OCI-M2 (cell line): ENCODE measurements at regions not wholly inside any gene's neighbourhood (a gene's known extent, or its start where the extent isn't known, plus 50 kb on each side); places are given as distances from the start of the nearest gene placed in this dataset.
"Not testable (repeated sequence)": the region's sequence is repeated elsewhere in the genome, so short reads cannot be mapped to it uniquely, and the experiment has no call there.

Source experiments
- DNase-seq: peaks from one replicate; lab custom pipeline; 2025; ENCODE audit not compliant: unreplicated experiment; lab: John Stamatoyannopoulos, UW

DNA sequence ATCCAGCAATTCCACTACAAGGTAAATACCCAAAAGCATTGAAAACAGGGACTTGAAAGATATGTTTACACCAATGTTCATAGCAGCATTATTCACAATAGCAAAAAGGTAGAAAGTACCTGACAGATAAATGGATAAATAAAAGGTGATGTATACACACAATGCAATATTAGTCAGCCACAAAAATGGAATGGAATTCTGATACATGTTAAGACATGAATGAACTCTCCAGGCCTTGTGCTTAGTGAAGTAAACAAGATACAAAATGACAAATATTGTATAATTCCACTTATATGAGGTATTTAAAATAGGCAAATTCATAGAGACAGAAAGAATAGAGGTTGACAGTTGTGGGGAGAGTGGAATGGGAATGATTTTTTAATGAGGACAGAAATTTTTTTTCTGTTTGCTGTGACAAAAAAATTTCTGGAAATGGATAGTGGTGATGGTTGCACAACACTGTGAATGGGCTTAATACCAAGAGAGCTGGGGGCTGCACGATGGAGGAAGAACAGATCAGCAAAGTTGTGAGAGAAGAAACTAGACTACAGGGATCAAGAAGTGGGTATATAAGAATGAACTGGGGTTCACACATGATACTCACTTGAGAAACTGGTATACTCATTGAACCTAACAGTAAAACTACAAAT lies 137.2 kb downstream of the MZT1 start:
- no peak for DNase-seq

DNA sequence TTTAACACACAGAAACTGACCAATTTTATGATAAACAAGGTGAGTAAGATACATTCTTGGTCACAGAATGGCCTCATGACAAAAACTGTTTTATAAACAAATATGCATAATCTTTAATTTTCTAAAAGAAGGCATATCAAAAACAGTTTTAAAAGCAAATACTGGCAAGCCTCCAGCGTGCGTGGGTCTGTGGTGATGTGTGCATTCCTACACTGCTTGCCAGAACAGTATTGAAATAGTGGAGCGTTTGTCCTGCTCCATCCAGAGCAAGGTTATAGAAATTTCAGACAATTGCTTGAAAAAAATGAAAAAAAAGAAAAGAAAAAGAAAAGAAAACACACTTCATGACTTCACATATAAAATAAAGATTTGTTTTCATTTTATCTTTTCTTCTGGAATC lies 140.9 kb downstream of the MZT1 start:
- DNase-seq = no peak

DNA sequence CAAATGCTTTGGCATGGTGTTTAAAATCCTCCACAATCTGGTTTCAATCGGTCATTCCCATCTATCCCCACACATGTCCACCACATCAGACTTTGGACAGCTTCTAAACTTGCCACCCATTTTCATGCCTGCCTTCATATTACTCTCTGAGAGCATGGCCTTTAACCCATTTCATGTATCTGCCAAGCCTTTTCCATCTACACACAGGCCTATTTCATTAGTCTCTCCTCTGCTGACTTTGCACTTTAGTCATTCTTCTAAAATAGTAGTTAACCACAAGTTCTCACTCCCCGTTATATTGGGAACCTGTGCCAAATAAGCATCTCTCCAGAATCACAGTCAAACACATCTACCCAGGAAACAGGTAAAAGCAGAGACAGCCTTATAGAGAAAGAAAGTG lies 142.2 kb downstream of the MZT1 start:
- DNase-seq = no peak

DNA sequence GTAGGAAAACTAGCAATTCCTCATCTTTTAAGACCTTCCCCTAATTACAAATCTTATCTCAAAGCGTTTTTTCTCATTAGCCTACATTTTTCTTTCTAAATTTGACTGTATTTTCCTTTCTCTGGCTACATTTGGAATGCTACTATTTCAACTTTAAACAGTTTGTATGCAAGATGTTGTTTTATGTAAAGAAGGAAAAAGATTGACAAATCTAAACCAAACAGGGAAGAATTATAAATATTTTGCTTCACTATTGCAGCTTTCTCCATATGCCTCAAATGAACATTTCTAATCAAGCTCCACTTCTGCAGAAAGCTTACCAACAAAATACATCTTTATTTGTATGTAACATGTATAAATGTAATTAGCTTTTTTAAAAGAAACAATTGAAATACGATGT lies 156.2 kb downstream of the MZT1 start:
- DNase-seq = no peak

DNA sequence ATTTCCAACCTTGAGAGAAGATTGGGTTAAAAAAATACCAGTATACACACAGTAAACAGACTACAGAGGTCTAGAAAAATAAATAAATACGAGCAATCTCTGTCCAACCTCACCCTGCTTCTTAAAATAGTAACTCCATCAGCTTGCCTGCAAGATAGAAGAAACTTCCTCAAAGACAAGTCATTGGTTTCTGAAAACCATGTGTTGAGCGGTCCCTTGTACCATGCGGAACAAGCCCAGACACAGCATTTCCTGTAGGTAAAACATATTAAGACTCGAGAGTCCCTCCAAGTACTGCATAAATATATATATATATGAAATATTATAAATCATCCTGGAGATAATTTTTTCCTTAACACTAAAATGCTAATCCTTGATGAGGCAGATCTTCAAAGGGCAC lies 157.4 kb downstream of the MZT1 start:
- DNase-seq = no peak

DNA sequence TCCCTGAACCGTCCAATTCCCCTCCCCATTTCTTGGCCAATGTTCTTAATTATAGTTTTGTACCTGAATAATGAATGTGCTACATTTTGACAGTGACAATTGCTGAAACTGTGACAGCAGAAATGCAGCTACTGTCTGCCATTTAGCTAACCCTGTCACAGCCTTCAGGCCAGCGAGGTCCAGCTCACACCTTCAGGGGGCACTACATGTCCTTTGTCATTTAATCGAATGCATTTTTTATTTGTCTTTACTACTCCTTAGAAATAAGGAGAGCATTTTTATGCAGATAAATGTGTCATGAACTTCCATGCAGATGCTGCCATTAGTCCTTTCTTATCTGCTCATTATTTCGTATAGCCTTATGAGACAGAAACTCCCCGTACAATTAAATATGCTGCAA lies 159.9 kb downstream of the MZT1 start:
- DNase-seq = no peak

DNA sequence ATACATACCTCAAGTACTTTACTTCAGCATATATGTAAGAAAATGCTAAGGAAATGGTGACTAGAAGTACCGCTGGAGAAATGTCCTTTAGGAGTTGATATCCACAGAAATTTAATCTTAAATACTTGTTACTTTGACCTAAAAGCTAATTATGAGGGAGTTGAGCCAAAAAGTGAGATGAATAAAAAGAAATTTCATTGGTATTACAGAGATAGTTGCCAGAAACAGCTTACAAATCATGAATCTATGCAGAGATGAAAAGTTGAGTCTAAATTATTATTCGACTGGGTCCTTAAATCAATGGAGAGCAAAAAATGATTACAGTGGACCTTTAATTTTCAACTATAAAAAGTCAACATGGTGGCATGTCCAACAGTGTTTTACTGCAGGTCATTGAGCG lies 160.9 kb downstream of the MZT1 start:
- no peak for DNase-seq

DNA sequence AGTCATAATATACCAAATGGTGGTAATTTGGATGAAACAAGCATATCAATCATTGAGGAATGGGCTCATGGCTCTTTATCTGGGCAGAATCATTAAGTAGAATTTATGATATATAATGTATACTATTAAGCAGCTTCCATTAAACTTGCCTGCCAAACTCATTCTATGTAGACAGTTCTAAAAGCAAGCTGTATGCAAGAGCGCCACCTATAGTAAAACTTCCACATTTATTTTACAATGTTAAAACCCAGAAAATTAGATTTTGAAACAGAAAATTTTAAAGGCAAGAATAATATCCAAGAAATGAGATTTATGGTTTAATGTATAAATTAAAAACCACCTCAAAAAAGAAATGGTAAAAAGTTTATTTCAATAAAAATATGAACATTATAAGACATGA lies 161.5 kb downstream of the MZT1 start:
- DNase-seq = no peak

DNA sequence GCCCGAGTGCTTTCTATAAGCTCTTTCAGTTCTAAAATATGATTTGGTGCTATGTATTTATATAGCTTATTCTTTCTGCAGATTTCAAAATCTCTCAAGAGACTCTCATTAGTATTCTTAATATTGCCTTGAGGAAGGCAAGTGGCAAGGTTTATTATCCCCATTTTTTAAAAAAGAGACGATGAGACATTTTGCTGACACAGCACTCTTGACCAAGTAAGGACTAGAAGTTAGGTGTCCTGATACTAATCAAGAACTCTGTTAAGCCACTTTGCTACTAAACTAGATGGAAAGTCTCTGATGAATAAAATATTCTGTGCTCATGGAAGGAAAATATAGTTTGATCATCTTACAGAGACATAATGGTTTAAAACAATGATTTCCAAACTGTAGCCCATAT lies 164.7 kb downstream of the MZT1 start:
- DNase-seq = no peak

DNA sequence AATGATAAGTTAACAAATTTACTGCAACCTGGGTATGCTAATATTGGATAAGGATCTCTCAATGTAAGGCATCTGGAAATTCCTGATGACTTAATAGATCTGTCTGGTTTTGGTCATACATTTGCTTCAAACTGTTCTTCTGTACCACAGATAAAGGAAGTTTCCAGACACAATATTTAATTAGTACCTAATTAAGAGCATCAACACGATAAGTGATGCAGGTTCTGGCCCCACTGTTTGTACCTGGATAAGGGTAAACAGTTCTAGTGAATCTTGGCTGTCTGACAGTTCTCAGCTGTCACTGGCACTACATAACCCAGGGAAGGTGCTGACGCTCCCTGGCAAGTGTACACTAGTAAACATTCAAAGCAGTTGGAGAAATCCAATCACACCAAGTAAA lies 165.6 kb downstream of the MZT1 start:
- DNase-seq = no peak

DNA sequence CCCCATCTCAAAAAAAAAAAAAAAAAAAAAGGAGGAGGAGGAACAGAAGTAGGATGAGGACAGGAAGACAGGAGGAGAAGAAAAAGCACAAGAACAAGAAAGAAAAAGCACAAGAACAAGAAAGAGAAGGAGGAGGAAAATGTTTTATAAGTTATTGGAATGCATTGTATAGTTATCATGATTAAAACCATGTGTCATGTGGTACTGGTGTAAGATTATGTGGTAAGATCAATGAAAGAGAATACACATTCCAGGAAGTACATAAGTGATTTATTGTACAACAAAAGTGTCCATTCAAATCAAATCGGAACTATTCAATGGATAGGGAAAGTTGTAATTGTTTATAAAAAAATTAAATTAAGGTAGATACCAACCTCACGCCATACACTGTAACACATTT lies 167.7 kb downstream of the MZT1 start:
- DNase-seq = no peak

DNA sequence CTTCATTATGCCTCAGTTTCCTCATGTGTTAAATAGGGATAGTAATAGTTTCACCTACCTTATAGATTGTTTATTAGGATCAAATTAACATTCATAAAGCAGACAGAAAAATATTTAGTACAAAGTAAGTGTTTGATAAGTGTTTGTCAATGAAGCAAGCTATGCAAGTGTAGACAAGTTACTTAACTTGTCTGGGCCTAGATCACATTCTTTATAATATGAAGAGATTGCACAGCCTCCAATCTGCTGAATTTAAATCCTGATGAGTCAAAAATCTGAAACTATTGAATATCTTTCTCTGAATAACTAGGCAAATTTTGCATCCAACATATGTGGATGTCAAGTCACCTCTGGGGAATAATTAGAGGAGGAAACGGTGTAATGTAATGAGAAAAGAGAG lies 170.5 kb downstream of the MZT1 start:
- no peak for DNase-seq

DNA sequence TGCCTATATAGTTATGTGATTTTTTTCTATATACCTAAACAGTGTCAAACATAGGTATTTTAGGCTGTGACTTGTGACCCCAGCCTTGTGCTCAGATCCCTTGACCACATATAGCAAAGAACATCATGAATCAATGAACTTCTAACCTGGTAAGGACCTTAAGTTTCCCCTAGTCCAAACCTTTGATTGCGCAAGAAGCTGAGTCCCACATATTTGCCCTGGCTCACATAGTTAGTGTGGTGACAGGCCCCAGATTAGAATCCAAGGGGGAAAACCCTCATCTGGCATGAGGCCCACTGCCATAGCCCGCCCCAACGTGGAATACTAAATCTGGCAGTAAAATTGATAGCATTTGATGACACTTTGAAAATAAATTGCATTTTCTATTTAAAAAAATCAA lies 171.8 kb downstream of the MZT1 start:
- DNase-seq = no peak

DNA sequence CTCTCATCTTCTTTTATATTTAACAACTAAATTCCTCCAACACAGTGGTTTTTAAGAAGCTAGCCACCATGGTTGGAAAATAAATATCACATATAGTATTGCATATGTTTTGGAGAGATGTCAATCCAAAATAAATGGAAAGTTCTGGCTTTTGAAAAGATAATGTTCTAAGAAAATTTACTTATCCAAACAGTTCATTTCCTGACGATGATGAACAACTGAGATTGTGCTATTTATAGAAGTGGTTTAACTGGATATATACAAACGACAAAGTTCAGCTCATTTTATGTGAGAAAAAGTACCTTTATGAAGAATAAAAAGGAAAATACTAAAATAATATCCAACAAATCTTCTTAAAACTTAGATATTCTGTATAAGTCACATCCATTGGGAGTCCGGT lies 174.7 kb downstream of the MZT1 start:
- no peak for DNase-seq

DNA sequence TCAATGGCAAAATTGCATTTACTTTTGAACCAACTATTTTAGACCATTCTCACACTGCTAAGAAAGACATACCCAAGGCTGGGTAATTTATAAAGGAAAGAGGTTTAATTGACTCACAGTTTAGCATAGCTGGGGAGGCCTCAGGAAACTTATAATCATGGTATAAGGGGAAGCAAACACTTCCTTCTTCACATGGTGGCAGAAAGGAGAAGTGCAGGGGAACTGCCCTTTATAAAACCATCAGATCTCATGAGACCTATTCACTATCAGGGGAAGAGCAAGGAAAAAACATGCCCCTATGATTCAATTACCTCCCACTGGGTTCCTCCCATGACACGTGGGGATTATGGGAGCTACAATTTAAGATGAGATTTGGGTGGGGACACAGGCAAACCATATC lies 181.5 kb downstream of the MZT1 start:
- DNase-seq = not testable (repeated sequence)

DNA sequence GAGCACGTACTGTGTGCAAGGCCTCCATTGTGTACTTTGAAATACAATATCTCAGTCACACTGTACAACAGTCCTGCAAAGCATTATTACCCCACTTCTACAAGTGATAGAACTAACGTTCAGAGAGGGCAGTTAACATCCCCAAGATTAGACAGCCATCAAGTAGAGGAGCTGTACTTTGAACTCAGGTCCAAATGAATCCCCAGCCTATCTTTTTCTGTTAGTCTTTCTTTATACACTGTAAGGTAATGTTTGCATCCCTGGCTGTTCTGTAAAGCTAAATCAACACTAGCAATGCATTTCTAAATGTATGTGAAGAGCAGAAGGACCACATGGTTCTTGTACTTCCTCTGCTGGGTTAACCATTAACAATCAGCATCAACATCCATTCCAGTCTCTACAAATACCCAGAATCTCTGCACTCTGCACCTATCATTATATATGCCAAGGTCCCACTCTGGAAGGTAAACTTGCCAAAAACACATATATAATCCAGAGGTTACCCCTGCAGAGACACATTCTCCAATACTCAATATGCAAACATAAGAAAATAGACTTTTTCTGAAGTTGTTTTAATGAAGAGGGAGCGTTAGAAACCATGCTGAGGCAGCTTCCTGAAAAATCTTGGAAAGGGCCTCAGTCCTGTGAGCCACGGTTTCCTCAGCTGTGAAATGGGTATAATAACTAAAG lies 182.3 kb downstream of the MZT1 start:
- DNase-seq = no peak

DNA sequence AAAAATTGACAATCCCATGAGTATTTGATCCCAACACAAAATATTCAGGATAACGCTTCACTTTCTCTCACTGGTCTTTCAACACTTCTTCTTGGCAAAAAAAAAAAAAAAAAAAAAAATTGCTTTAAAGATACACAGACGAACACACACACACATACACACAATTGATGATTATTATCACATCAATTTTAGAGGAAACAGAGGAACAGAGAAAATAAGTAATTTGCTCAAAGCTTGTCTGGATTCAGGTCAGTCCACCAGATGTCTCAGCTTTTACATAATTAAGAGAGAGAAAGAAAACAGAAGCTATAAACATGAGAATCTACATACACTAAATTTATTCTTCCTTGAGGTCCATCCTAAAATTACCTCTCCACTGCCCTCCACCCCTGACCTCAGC lies 183.4 kb downstream of the MZT1 start:
- DNase-seq = no peak

DNA sequence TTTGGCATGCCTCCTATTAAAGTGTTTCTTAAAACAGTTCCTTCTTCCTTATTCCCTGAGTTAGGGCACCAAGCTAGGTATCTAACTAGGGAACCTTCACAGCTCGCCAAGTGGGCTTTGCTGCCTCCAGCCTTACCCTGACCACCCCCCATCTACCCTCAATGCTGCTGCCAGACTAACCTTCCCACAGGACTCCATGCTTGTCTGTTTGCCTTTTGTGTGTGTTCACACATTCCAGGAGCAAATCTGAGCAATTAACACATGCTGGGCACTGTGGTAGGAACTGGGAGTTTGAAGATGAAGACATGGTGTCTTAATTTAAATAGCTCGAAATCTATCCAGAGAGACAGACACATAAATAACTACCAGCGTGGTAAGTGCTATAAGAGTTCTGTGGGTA lies 185.2 kb downstream of the MZT1 start:
- no peak for DNase-seq

DNA sequence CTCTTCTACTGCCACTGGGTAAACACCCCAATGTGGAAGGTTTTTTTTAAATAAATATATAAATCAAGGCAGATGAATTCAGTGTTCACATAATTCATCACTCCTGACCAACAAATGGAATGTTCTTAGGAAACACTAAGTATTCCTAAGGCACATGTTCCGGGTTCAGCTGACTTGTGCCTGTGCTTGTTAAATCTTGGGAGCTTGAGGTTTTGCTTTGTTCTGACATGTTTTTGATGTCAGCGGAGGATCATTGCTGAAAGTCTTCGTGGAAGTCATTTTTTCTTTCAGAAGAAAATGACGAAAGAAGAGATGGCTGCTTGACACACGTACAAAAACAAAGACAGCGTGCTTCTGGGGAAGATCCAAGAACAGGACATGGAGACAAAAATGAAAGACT lies 185.8 kb downstream of the MZT1 start:
- no peak for DNase-seq

DNA sequence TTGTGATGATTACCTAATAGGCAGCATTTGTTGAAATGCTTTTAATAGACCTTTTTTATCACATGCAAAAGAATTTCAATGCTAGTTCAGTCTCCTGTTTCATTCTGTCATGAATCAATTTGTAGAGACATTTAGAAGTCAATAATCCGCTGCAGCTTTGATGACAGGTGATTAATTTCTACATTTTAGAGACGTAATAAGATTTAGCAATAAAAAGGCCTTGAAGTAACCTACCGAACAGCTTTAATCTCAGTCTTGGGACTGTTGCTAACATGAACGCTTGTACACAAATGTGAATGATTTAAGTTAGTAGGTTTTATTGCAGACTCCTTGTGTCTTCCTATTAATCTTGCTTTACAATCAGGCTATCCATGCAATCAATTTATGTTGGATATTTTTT lies 186.5 kb downstream of the MZT1 start:
- DNase-seq = no peak

DNA sequence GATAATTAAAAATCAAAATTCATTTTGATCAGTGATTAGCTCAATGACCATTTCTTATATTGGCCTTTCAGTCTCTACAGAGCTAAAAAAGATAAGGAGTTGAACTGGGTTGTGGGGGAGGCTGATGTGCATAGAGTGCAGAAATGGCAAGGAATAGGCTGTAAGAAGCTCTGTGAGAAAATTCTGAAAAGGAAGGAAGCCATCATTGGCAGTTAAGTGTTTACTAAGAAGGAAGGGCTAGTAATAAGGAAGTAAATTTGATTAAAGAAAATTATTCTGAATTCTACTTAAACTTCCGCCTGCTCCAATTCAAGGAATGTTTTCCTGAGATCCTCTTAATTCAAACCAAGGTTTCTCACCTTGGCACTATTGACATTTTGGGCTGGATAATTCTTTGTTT lies 187.5 kb downstream of the MZT1 start:
- no peak for DNase-seq

DNA sequence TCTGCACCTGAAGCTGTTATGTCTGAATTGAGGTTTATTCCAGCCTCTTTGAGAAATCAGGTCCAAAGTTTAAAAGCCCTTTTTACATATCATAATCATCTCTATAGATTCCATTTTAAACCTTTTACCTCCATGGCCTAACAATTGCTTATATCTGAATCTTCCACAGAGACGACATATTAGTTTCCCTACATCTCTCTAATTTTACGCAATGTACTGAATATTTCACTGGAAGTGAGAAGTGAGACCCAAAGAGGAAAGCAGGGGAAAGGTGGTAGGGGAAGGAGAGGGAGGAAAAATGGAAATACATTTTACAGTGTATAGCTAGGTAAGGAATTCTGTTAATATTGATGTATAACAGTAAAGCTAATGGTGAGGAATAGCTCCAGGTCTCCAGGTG lies 189.6 kb downstream of the MZT1 start:
- no peak for DNase-seq

DNA sequence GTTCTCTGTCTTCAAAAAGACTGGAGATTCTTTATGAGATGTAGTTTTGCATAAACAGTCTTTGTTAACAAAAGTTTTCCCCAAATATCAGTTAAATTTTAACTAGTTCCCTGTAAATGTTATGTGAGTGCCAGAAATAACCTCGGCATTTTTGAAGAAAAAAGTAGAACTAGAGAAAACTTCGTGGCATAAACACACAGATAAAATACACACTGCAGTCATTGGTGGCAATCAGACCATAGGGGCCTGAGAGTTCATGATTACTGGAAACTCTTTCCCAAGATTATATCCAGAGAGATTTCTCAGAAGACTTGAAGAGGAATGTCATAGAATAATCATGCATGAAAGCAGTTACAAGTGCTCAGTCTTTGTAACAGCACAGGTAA lies 190.0 kb downstream of the MZT1 start:
- DNase-seq = no peak
